HepG2 (cell line): ENCODE measurements at regions not wholly inside any gene's neighbourhood (a gene's known extent, or its start where the extent isn't known, plus 50 kb on each side); places are given as distances from the start of the nearest gene placed in this dataset.

ENCODE experiments used
- ATAC-seq: fragments of 200-7000 bp; cut with Tn5 transposase; 3 replicates; pipeline ENCODE4 v1.9.1; 2020; ENCODE audit warnings: mild to moderate bottlenecking, moderate library complexity
- BruUV-seq: library from RNA; stranded (reverse); fragments of 400-500 nt; replicated peaks from 2 replicates; lab custom pipeline; 2021; lab: Mats Ljungman, UMichigan
- CTCF ChIA-PET: fragments of 300-600 bp; formaldehyde crosslinking; extraction: SDS; loops from one replicate; lab custom pipeline; 2021; ENCODE audit warnings: low total read pairs, inconsistent platforms, low intra/inter-chr PET ratio; lab: Yijun Ruan, JAX
- POLR2A ChIA-PET: fragments of 350-600 bp; sonication (Branson Sonifier 250); formaldehyde crosslinking; loops from one replicate; lab custom pipeline; 2020; ENCODE audit warnings: antibody characterized with exemption, inconsistent platforms; lab: Yijun Ruan, JAX
- DNase-seq: peaks from one replicate; pipeline ENCODE4 v3.0.0-alpha.2; 2015; ENCODE audit warnings: low spot score
- FAIRE-seq: peaks from 3 replicates; lab custom pipeline; 2011; peaks lifted over from hg19 to GRCh38; lab: Jason Lieb, UNC
- H2AFZ ChIP-seq: one replicate; pipeline ENCODE4 v1.6.1; 2011; ENCODE audit warnings: low read length, inconsistent platforms
- H3K27ac ChIP-seq: fragments of 300-600 bp; 3 replicates; pipeline ENCODE4 v1.8.0; 2011; ENCODE audit warnings: mixed run types, mild to moderate bottlenecking, mixed read lengths, low read length, inconsistent platforms; ENCODE audit not compliant: insufficient read depth; ENCODE audit errors: extremely low read length
- H3K27me3 ChIP-seq, 2 experiments: fragments of 200-600 bp in 1 of 2; 2 replicates in 1 of 2; 3 replicates in 1 of 2; pipeline versions ENCODE4 v1.6.0 to v1.8.0; 2011; ENCODE audit warnings: low read length in 2 of 2, mild to moderate bottlenecking in 2 of 2, moderate library complexity in 2 of 2, inconsistent platforms in 1 of 2; ENCODE audit not compliant: insufficient read depth in 2 of 2, control insufficient read depth in 1 of 2
- H3K36me3 ChIP-seq, 2 experiments: fragments of 200-600 bp in 1 of 2; replicated peaks in 1 of 2; 2 replicates in 1 of 2; 3 replicates in 1 of 2; pipeline versions ENCODE4 v1.5.1 to v1.8.0; 2011; ENCODE audit warnings: low read length in 2 of 2, inconsistent platforms in 1 of 2; ENCODE audit not compliant: insufficient read depth in 2 of 2, control insufficient read depth in 1 of 2
- H3K4me1 ChIP-seq: 2 replicates; pipeline ENCODE4 v1.5.1; 2012; ENCODE audit warnings: low read length, inconsistent platforms; ENCODE audit not compliant: insufficient read depth
- H3K4me2 ChIP-seq: 2 replicates; pipeline ENCODE4 v1.6.0; 2011; ENCODE audit warnings: low read depth, low read length, inconsistent platforms
- H3K4me3 ChIP-seq, 3 experiments: fragments of 200-600 bp in 1 of 3; sonication (generic), shearing (Covaris generic) in 1 of 3; replicated peaks in 1 of 3; 2 replicates each; pipeline ENCODE4 v1.5.1; 2011 to 2016; ENCODE audit warnings: low read length in 3 of 3, inconsistent platforms in 2 of 3, low read depth in 2 of 3, mild to moderate bottlenecking in 2 of 3, control low read depth in 1 of 3, mixed read lengths in 1 of 3; ENCODE audit not compliant: insufficient read depth in 1 of 3
- H3K79me2 ChIP-seq: one replicate; pipeline ENCODE4 v1.6.1; 2011; ENCODE audit warnings: low read length, inconsistent platforms; ENCODE audit not compliant: insufficient read depth
- H3K9ac ChIP-seq: 2 replicates; pipeline ENCODE4 v1.6.0; 2011; ENCODE audit warnings: mild to moderate bottlenecking, low read depth, low read length, inconsistent platforms; ENCODE audit not compliant: insufficient read depth
- H3K9me3 ChIP-seq: 2 replicates; pipeline ENCODE4 v1.5.1; 2012; ENCODE audit warnings: mild to moderate bottlenecking, low read length
- H4K20me1 ChIP-seq: 2 replicates; pipeline ENCODE4 v1.6.0; 2011; ENCODE audit warnings: inconsistent platforms, mild to moderate bottlenecking, low read length, moderate library complexity; ENCODE audit not compliant: insufficient read depth
- AGO2 ChIP-seq: fragments of 200-400 bp; formaldehyde crosslinking; optimal IDR thresholded peaks from 2 replicates; pipeline ENCODE3; 2017; ENCODE audit warnings: mild to moderate bottlenecking, low read depth, low read length, moderate library complexity
- NCOR1 ChIP-seq: fragments of 200-600 bp; sonication (generic); IDR thresholded peaks from 2 replicates; pipeline ENCODE4 v1.7.0; 2017; ENCODE audit warnings: antibody characterized with exemption, low read length, borderline replicate concordance
- SMC3 ChIP-seq: IDR thresholded peaks from 2 replicates; pipeline ENCODE4 v1.6.1; 2011; ENCODE audit warnings: low read length, improper control_type of control experiment
- SP140L ChIP-seq: sonication (generic); formaldehyde crosslinking; IDR thresholded peaks from 2 replicates; pipeline ENCODE4 v1.4.0; 2020; ENCODE audit warnings: missing genetic modification reagents, borderline replicate concordance
- ZNF547 ChIP-seq: sonication (generic); formaldehyde crosslinking; IDR thresholded peaks from 2 replicates; pipeline ENCODE4 v1.5.1; 2020; ENCODE audit warnings: mild to moderate bottlenecking, missing genetic modification reagents
- ZNF562 ChIP-seq: sonication (generic); formaldehyde crosslinking; IDR thresholded peaks from 2 replicates; pipeline ENCODE4 v1.8.0; 2022; ENCODE audit warnings: missing genetic modification reagents, borderline replicate concordance
- ZNF605 ChIP-seq: sonication (generic); formaldehyde crosslinking; IDR thresholded peaks from 2 replicates; pipeline ENCODE4 v1.8.0; 2022; ENCODE audit warnings: mild to moderate bottlenecking, missing genetic modification reagents
- ZNF777 ChIP-seq: sonication (generic); formaldehyde crosslinking; IDR thresholded peaks from 2 replicates; pipeline ENCODE4 v1.4.0; 2020; ENCODE audit warnings: missing genetic modification reagents
- ZNF878 ChIP-seq: sonication (generic); formaldehyde crosslinking; IDR thresholded peaks from 2 replicates; pipeline ENCODE4 v1.8.1; 2023; ENCODE audit warnings: mild to moderate bottlenecking, missing genetic modification reagents, moderate library complexity
- ZSCAN25 ChIP-seq: sonication (generic); formaldehyde crosslinking; IDR thresholded peaks from 2 replicates; pipeline ENCODE4 v1.8.0; 2022; ENCODE audit warnings: mild to moderate bottlenecking, missing genetic modification reagents
- WGBS: methylation state at CpG from one replicate; pipeline ENCODE4 v1.1.6; 2017; ENCODE audit warnings: low lambda C conversion rate; 5-methylcytosine and 5-hydroxymethylcytosine counted together
- in situ Hi-C: cut with HindIII; loops from 2 replicates; pipeline ENCODE4 v1.10.0; 2017; ENCODE audit warnings: low pct_unique_long_range_greater_than_20kb; ENCODE audit not compliant: extremely low pct_ligation_motif_present
- intact Hi-C: fragments of 100-400 bp; cut with micrococcal nuclease; formaldehyde crosslinking; loops from one replicate; pipeline ENCODE4 v1.10.0; 2022; ENCODE audit not compliant: unreplicated experiment
- TF ChIP-seq, protein P1 (sequence below): sonication (generic); formaldehyde crosslinking; IDR thresholded peaks from 2 replicates; pipeline ENCODE4 v1.8.0; 2023; ENCODE audit warnings: mild to moderate bottlenecking, missing genetic modification reagents

DNA sequence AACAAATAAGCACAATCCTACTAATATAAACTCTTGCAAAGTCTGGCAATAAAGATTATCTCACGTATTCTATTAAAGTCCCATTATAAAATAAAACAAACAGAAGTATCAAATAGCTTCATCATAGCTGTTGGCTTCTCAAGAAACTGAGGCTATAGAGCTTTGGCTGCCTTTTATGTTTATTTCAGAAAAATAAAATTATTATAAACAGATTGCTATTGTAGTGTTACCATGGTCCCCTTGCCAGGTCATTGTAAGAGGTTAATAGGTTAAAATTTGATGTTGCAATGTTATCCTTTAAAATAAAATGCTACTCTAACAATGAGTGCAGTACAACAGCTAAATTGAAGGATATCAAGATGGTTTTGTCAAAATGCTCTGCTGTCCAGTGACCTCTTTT is 828.8 kb upstream of the SOX9 start:
- ATAC-seq = no peak
- Histone ChIP-seq H4K20me1 (no peaks in the 10 kb centered on the region), H3K4me2 (no peak overlapping the region), H3K79me2 (no peaks in the 10 kb centered on the region), H3K27me3 (no peaks in the 10 kb centered on the region)
- in situ Hi-C loops = no loop called here
- no peak for TF ChIP-seq ZNF878
- no peak for TF ChIP-seq SMC3
- TF ChIP-seq ZNF547 (CRISPR knock-in tag) = no peak
- TF ChIP-seq ZNF777 (CRISPR knock-in tag) = no peak
- TF ChIP-seq ZNF605 = no peak
- no peak for TF ChIP-seq ZNF562
- TF ChIP-seq AGO2 = no peak
- TF ChIP-seq ZSCAN25 (CRISPR knock-in tag) = no peak
- no peak for TF ChIP-seq NCOR1
- no peak for TF ChIP-seq SP140L
- TF ChIP-seq, protein P1, sequence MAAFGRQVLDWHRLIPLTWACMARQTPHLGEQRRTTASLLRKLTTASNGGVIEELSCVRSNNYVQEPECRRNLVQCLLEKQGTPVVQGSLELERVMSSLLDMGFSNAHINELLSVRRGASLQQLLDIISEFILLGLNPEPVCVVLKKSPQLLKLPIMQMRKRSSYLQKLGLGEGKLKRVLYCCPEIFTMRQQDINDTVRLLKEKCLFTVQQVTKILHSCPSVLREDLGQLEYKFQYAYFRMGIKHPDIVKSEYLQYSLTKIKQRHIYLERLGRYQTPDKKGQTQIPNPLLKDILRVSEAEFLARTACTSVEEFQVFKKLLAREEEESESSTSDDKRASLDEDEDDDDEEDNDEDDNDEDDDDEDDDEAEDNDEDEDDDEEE (CRISPR knock-in tag) = no peak
- TF ChIP-seq, all 625 proteins: peak for 0
- H3K4me1 ChIP-seq = no peaks in the 10 kb centered on the region
- peaks cover 67% of the 10 kb centered on the region for H3K9me3 ChIP-seq
- FAIRE-seq (no peak), DNase-seq (no peak)
- H2AFZ ChIP-seq = no peak overlapping the region
- H3K36me3 ChIP-seq = no peaks in the 10 kb centered on the region
- intact Hi-C loops = no loop called here
- ChIA-PET POLR2A (no interaction called here), CTCF (no interaction called here)
- BruUV-seq = no TSS peak
- no peak overlapping the region for H3K4me3 ChIP-seq
- no peak overlapping the region for H3K27ac ChIP-seq
- H3K9ac ChIP-seq = no peak overlapping the region
- 5% methylated on average over 1 of the region's 1 CpG for WGBS
